ENCODE measurements at regions not wholly inside any gene's neighbourhood (a gene's known extent, or its start where the extent isn't known, plus 50 kb on each side); places are given as distances from the start of the nearest gene placed in this dataset.
A peak's percentile ranks its signal among the peaks of the same experiment; 100 is the strongest.

DNA sequence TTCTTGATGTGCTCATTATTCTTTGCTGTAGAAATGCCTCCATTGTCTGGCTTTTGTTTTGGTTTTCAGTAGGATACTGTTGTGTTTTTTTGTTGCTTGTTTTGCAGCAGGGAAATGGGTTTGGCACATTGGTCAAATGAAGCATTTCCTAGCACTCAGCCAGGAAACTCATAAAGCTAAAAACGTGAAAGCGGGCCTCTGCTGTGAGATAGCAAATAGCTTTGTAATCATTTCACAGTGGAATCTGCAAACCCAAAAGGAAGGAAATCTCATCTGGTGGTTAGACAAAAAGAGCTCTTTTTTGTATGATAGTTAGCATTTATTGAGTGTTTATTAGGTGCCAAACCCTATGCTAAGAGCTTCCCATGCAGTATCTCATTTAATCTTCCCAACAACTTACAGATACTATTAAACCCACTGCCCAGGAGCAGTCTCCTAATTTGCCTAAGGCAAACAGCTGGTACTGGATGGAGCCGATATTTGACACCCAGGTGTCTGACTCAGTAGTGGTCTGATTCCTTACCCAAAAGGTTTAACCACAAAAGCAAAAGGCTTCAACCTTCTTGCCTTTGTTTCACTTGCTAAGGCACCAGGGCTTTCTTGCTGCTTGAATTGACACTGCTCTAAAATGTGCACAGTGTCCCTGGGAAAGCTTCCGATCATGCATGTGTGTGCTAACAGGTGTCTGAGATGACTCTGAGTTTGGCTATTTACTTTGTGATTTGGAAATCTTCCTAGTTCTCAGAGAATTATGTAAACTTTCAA is 527.9 kb upstream of the MDFIC2 start:
- DNase-seq: no peak

GRCh38 chr3:70833239-70833960 is 521.0 kb upstream of the MDFIC2 start:
- no peak for DNase-seq

DNA sequence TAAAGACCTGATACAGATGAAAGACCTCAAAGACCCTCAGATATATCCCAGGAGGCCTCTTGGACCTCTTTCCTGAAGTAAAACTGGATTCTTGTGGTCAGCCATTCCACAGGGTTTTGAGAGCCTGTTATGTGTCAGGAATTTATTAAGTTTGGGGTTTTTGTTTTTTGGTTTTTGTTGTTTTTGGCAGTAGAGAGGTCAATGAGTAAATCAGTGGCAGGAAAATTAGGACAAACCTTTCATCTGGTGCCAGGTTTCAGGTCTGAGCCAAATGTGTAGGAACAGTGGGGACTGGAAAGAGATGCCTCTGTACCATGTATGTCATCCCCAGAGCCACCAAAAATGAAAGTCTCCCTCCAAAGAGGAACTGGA is 520.4 kb upstream of the MDFIC2 start:
- no peak for DNase-seq

DNA sequence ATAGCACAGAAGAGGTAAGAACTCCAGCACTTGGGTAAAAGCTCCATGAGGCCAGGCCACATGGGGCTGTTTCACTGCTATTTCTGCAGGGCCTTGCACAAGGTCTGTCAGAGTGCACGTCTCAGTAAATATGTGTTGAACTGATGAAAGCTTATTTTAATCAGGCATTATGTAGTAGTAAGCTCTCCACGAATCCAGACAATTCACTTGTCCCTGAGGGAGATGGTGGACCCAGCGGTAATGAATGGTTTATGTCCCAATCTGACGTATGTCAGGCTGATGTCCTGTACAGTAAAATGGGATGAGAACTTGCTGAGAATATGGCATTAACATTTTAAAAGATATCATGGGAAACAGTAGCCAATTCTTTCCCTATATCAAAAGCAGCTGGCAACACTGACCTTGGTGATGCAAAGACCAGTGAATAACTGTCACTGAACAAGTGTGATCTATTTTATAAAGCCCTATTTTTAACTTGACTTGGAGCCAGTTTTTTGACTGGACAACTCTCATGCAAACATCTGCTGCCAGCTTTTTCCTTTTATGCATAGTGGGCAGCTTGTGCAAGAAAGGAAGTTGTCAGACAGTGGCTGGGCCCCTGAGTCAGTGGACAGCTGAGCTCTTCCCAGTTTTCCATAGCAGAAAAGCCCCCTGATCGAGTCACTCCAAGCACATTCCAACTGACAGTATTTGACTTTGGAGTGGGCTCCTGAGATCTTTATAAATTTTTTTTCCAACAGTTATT is 519.8 kb upstream of the MDFIC2 start:
- DNase-seq: peak; percentile 38

GRCh38 chr3:70829092-70829491 is 516.7 kb upstream of the MDFIC2 start:
- DNase-seq: no peak

- DNase-seq: peak; percentile 53
Observed at GRCh38 chr3:70824773-70825172, 512.3 kb upstream of the MDFIC2 start.

GRCh38 chr3:70824078-70824477 is 511.6 kb upstream of the MDFIC2 start:
- peak; percentile 42 for DNase-seq

GRCh38 chr3:70823622-70824021 is 511.2 kb upstream of the MDFIC2 start:
- no peak for DNase-seq

- no peak for DNase-seq
Observed at GRCh38 chr3:70822669-70823068, 510.2 kb upstream of the MDFIC2 start.

- DNase-seq: no peak
Observed at GRCh38 chr3:70821602-70822001, 509.2 kb upstream of the MDFIC2 start.

DNA sequence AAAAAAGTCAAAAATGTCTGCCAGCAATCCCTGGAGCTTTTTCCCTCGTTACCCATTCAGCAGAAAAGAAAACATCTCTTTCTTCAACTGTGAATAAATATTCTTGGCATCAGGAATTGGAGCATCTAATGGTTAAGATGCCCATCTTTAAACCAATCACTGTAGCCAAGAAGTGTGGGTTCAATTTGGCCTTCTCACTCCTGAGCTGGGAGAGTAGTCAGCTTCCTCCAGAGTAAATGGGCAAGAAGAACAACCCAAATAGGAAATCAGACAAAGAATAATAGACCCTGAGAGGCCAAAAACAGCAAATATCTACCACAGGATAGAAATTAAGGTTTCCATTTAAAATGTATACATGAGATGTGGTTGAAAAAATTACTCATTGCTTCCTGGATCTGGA is 508.0 kb upstream of the MDFIC2 start:
- no peak for DNase-seq

GRCh38 chr3:70818145-70818544 is 505.7 kb upstream of the MDFIC2 start:
- no peak for DNase-seq

DNA sequence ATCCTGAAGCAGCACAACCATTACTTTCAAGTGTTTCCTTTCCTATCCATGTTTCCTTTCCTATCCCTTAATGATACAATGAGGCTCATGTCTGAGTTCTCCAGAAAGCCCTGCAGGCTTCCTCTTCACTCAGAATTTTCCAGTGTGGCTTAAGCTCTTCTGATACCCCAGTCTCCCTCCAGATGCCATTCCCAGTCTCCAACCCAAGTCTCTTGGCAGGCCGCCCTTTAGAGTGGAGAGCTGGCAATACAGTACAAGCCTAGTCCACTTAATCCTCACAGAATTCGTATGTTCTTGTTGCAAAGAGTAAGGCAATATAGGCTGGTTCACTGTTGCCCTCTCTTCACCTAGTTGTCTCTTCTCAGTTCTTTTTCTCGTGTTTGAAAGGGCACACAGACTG is 503.9 kb upstream of the MDFIC2 start:
- DNase-seq: no peak

DNA sequence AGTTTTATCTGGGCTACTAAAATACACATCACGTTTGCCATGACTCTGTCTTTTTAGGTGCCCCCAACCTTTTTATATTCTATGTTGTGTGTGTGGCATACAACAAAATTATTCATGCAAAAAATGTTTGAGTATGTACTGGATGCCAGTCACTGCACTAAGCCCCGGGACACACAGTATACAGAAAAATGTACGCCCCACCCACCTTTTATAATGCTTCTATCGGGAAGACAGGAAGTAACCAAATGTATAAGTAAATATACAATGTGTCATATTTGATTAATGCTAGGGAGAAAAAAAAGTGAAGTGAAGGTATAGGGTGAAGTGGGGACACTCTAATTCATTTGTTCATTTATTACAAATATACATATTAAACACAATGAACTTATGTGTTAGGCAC is 503.4 kb upstream of the MDFIC2 start:
- DNase-seq: no peak

DNA sequence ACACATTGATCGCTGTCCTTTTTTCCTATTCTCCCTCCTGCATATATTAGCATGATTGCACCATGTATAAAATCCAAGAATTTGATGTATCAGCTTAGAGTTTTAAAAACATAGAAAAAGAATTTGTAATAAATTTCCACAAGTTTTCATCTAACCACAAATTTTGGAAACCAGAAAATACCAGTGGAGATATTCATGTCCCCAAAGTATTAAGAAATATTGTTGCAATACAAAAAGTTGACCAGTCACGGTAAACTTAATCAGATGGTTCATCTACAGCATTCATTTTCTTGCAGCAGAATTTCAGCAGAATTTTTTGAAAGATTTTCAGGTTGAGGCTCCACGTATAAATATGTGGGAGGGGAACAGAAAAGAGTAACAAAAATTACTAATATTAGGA is 500.9 kb upstream of the MDFIC2 start:
- no peak for DNase-seq

GRCh38 chr3:70811880-70812279 is 499.4 kb upstream of the MDFIC2 start:
- DNase-seq: peak; percentile 57

DNA sequence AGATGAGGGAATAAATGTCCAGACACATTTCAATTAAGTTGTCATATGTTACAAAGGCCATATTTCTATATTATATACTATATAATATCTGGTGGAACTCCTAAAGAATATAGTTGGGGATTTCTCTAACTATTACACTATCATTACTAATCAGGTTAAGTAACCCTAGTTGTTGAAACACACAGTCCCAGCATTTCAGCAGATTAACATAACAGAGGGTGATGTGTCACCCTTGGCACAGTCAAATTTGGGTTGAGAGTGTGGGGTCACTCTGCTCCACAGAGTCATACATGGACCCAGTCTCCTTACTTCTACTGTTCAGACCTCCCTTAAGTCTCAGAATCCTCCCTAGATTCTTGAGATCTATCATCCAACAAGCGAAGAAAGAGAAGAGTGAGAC is 496.4 kb upstream of the MDFIC2 start:
- no peak for DNase-seq

- no peak for DNase-seq
Observed at GRCh38 chr3:70806556-70806955, 494.1 kb upstream of the MDFIC2 start.

DNA sequence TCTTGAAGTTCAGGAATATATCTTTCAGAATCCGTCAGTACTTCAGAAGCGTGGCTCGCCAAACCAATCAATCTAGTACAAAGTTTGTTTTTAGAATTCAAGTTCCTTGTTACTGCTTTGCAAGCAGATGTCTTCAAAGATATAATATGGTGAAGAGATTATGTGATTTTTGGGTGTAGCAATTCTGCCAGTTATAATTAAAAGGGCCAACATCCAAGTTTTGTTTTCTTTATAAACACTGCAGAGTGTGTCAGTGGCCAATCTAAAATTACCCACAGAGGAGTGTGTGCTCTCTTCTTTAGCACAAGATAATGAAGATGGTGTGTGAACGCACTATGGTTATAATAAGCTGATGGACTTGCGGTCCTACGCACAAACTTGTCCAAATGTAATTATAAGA is 493.6 kb upstream of the MDFIC2 start:
- no peak for DNase-seq

DNA sequence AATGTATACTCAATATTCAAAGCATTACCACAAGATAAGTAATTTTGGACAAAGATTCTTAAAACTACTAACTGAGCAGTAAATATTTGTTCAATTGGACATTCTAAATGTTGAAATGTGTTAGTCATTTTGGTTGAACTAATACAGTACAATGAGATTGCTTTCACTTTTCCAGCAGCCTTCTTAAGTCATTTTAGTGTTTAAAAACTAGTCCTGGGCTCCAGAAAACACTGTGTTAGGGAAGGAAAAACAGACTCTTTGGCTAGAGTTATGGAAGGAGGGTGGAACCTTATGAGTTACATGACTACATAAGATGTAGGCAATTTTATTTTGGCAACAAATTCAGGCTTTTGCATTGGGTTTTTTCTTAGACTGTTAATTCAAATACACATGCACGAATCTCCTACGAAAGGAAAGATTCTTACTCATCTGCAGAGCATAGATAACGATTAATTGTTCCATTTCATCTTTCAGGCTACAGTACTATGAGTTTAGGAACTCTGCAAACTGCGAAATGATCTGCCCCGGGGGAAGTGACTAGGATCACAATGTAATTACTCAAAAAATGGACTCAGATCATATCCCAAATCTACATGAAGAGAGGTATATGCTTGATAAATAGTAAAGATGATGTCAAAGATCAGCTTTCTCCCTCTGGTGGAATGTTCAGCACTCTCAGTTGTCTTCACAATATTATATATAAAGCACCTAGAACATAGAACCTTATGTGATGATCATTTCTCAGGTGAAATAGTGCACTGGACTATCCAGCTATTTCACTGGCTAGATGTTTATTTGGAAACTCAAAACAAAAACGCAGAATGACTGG is 492.8 kb upstream of the MDFIC2 start:
- DNase-seq: no peak

- DNase-seq: no peak
Observed at GRCh38 chr3:70803891-70804290, 491.5 kb upstream of the MDFIC2 start.

DNA sequence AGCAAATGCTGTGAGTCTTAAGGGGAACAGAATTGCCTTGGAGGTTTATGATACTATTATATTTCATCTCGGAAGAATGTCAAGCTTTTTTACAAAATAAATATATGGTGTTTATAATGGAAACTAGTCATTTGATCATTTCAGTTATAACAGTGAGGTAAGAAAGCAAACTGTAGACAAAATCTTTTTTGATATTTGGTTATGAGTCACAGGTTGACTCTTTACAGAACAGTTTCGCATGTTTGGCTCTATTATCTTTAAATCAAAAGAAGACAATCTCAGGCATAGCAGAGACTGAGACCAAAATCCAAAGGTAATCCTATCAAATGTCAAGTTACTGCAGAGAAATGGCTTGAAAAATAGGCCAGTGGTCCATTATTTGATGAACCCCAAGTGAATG is 490.9 kb upstream of the MDFIC2 start:
- no peak for DNase-seq

GRCh38 chr3:70800951-70801350 is 488.5 kb upstream of the MDFIC2 start:
- peak; percentile 32 for DNase-seq
